Astrocyte of the spinal cord (primary cell): ENCODE measurements at regions not wholly inside any gene's neighbourhood (a gene's known extent, or its start where the extent isn't known, plus 50 kb on each side); places are given as distances from the start of the nearest gene placed in this dataset.

Experiments
- DNase-seq: peaks from one replicate; pipeline ENCODE4 v3.0.0; 2011; ENCODE audit warnings: low read depth, low spot score
- H3K4me3 ChIP-seq: 2 replicates; pipeline ENCODE4 v1.5.1; 2011; ENCODE audit warnings: low read depth, mild to moderate bottlenecking, low read length, moderate library complexity
- CTCF ChIP-seq: IDR thresholded peaks from 2 replicates; pipeline ENCODE4 v1.5.1; 2012; ENCODE audit warnings: low read depth, mild to moderate bottlenecking, low read length, inconsistent platforms
- in situ Hi-C: cut with HindIII; loops from 2 replicates; pipeline ENCODE4 v1.10.0; 2017; ENCODE audit warnings: low sequenced_read_pairs

- in situ Hi-C loops: no loop called here
- no peak for DNase-seq
- no peak for TF ChIP-seq CTCF
- H3K4me3 ChIP-seq: no peak overlapping the region
Measured at GRCh38 chr5:13640270-13640669, 304.2 kb downstream of the DNAH5 start.

- no peak for TF ChIP-seq CTCF
Measured at GRCh38 chr5:13632676-13633075, 311.8 kb downstream of the DNAH5 start.

GRCh38 chr5:13629218-13629617, 315.3 kb downstream of the DNAH5 start:
- no peak overlapping the region for H3K4me3 ChIP-seq
- no peak for DNase-seq
- no peak for TF ChIP-seq CTCF
- in situ Hi-C loops: no loop called here

More at GRCh38 chr5:13632676-13633075, 311.8 kb downstream of the DNAH5 start:
- no peak overlapping the region for H3K4me3 ChIP-seq
- no peak for DNase-seq
- in situ Hi-C loops: no loop called here

GRCh38 chr5:13627673-13628454, 316.6 kb downstream of the DNAH5 start:
- no peak for TF ChIP-seq CTCF
- DNase-seq: no peak
- H3K4me3 ChIP-seq: no peak overlapping the region
- in situ Hi-C loops: no loop called here

- H3K4me3 ChIP-seq: no peak overlapping the region
- no peak for TF ChIP-seq CTCF
- in situ Hi-C loops: no loop called here
- DNase-seq: peak; percentile 50
Measured at GRCh38 chr5:13625616-13626198, 318.8 kb downstream of the DNAH5 start.

- in situ Hi-C loops: no loop called here
- no peak for DNase-seq
- no peak for TF ChIP-seq CTCF
- H3K4me3 ChIP-seq: no peak overlapping the region
Measured at GRCh38 chr5:13624283-13625074, 320.0 kb downstream of the DNAH5 start.
